ENCODE measurements at regions not wholly inside any gene's neighbourhood (a gene's known extent, or its start where the extent isn't known, plus 50 kb on each side); places are given as distances from the start of the nearest gene placed in this dataset.

- no peak for DNase-seq
Observed at GRCh38 chr2:8541636-8542035, 140.2 kb upstream of the ID2 start.

DNA sequence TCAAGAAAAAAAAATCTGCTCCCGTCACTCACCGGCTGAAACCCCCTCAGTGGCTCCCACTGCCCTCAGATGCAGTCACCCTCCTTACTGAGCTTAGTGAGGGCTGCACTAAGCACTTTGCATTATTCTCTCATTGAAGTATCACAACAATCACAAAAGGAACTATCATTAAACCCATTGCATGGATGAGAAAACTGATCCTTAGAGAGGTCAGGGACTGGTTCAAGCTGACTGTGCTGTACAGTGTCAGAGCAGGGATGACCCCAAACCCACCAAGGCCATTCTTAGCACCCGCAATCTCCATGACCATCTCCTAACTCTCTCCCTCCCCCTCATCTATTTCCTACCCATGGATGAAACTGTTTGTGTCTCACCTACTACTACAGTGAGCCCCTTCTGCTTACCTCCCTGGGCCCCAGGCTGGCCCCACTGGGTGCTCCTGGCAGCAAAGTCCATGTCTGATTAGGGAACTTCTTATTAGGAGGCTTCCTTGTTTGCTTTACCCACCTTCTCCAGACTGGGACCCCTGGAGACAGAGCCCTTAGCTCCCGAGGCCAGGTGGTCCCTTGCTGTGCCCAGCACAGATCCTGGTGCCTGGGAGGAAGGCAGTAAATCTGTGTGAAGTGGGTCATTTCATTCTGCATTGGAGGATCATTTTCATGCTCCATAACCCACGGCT lies 139.3 kb upstream of the ID2 start:
- DNase-seq = no peak

DNA sequence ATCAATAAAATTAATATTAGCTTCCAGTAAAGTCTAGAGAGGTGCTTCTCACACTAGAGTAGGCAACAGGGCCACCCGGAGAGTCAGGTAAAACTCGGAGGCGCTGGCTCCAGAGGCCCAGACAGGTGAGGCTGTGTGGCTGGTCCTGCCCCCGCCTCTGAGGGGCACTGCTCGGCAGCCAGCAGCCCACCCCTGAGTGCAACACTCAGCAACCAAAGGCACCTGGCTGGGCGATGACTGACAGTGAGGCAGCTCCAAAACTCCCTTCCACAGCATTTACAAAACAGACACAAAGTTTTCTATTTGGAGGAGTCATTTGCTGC lies 138.8 kb upstream of the ID2 start:
- DNase-seq = no peak

GRCh38 chr2:8543383-8544170 lies 138.3 kb upstream of the ID2 start:
- DNase-seq = peak; percentile 66

DNA sequence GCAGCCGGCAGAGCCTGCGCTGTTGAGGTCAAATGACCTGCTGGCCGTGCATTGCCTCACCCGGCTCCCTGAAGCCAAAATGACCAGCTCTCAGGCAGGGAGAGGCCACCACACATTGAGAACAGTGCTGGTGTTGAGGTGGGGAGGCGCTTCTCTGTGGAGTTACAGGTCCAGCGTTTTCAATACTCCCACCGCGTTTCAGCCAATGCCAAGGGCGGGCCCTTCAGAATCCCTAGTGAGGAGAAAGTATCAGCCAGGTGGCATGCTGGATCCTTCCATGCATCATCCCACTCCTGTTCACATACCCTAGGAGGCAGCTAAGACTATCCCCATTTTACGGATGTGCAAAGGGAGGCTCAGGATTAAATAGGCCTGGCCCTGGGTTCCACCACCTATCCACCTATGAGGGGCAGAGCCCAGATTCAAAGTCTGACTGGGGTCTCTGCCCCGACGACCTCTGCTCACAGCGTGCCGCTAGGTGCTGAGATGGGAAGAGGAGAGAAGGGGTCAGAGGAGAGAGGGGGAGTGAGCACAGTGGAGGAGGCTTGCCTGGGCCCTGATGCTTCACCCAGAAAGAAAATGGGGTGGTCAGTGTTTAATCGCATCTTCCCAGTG lies 137.6 kb upstream of the ID2 start:
- no peak for DNase-seq

DNA sequence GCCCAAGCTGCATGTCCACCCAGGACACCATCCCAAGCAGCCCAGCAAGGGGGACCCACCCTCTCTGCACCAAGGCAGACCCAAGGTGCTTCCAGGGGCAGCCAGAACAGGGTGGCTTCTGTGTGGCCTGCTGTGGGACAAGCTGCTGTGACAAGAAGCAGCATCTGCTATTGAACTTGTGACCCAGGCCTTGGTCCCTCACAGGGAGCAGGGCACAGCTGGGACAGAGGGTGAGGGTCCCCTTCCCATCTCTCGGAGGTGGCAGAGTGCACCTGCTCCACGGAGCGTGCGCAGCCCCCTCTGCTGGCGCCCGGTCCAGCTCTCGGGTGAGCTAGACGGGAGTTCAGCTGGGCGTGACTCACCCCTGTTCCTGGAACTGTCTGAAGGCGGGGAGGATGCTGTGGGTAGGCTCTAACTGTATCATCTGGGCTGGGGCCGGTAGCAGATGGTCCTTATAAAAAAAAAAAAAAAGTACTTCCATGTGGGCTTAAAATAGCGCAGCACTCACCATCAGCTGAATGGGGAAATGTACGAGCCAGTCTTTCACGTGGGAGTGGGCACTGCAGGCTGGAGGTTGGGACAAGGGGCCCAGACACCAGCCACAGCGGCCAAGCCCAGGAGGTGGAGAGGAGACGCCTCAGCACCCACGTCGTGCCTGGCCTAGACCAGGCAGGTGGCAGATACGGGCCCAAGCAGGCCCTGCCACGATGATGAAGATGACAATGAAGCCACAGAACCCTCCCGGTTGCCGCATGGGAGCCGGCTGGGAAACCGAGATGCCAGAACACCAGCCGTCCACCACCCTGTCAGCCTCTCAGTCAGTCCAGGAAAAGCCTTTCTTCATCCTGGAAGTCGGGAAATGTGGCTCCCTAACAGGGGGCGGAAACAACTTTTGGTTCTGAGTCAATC lies 136.8 kb upstream of the ID2 start:
- DNase-seq = peak; percentile 92

DNA sequence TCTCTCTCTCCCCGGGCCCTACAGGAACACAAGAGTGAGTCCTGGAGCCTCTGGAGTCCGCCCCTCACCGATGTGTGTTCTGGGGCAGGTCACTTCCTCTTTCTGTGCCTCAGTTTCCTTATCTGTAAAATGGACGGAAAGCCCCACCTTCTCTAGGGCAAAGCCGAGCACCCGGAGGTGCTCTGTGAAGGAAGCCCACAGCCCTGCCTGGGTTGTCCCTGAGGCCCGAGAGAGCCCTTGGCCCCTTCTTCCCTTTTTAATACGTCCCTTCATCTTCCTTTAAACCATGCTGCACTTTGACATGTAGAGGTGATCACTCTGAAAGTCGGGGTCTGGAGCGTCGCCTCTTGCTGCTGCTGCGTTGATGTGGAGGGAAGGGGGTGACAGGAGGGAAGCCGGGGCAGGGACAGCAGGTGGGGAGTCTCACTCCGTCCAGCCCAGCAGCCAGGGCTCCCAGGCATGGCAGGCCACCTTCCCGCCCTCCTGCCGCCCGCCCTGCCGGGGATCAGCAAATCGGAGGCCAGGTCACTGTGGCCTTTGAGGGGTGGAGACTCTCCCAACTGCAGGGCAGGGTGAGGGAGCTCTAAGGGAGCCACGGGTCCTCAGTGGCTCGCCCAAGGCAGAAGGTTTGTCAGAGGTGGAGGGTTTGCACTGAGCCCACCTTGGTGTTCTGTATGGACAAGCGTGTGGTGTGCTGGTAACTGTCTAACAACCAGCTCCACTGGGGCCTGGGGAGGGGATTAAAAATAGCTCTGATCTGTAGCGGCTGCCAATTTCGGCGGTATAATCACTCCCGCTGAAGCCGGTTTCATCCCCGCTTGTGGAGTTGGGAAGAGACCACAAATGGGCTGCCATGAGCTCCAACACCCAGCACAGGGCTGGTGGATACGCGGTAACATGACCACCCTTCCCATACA lies 135.9 kb upstream of the ID2 start:
- DNase-seq = no peak

GRCh38 chr2:8546612-8547283 lies 135.1 kb upstream of the ID2 start:
- DNase-seq = no peak

GRCh38 chr2:8547284-8548064 lies 134.4 kb upstream of the ID2 start:
- DNase-seq = no peak

GRCh38 chr2:8548065-8548618 lies 133.7 kb upstream of the ID2 start:
- no peak for DNase-seq

DNA sequence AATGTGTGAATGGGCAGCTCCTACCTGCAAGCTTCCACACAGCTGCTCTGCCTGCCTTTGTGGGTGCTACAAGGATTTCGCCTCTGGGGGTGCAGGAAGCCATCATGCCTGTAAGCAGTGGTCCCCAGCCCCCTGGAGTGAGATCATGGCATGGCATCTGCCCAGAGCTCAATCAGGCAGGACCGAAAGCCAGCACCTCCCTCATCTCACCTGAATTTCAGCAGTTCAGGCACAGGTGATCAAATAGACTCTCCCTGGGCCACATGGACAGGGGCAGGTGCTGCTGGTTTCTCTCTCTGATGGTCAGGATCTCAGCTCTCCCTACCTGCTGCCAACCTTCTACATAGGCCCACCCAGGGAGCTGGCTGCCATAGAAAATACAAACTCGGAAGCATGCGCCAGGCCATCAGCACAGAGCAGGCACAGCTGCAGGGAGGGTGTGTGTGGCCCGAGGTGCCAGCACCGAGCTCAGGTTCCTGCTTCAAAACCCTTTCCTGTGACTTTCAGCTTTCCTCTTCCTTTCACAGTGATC lies 133.2 kb upstream of the ID2 start:
- DNase-seq = no peak

DNA sequence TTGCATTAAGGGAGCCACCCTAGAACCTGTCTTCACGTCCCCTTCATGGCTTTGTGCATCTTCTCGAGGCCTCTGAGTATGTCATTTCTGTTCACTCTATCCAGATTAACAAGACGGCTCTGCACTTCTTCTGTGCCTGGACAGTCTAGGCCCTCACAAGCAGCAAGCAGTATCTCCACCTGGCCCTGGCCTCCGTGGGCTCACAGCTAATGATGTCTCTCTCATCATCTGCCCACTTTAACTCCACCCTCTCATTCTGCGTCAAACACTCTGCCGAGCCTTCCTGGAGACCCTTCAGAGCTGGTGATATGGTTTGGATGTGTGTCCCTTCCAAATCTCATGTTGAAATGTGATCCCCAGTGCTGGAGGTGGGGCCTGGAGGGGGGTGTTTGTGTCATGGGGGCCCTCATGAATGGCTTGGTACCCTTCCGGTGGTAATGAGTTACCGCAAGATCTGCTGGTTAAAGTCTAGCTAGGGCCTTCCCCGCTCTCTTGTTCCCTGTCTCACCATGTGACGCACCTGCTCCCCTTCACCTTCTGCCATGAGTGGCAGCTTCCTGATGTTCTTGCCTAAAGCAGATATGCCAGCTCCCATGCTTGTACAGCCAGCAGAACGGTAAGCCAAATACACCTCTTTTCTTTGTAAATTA lies 132.5 kb upstream of the ID2 start:
- DNase-seq = no peak

GRCh38 chr2:8549942-8550341 lies 131.9 kb upstream of the ID2 start:
- DNase-seq = no peak

DNA sequence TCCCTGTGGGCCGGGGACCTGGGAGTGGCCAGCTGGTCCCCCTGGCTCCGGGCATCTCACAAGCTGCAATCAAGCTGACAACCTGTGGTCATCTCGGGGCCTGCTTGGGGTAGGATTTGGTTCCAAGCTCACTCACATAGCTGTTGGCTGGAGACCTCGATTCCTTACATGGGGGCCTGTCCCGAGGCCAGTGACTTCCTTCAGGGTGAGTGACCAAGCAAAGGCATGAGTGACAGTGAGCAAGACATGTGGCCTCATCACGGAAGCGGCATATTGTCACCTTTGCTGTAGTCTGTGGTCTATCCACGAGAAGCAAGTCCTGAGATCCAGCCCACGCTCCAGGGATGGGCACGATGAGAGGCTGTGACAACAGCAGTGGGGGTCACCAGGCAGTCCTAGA lies 131.4 kb upstream of the ID2 start:
- DNase-seq = no peak

DNA sequence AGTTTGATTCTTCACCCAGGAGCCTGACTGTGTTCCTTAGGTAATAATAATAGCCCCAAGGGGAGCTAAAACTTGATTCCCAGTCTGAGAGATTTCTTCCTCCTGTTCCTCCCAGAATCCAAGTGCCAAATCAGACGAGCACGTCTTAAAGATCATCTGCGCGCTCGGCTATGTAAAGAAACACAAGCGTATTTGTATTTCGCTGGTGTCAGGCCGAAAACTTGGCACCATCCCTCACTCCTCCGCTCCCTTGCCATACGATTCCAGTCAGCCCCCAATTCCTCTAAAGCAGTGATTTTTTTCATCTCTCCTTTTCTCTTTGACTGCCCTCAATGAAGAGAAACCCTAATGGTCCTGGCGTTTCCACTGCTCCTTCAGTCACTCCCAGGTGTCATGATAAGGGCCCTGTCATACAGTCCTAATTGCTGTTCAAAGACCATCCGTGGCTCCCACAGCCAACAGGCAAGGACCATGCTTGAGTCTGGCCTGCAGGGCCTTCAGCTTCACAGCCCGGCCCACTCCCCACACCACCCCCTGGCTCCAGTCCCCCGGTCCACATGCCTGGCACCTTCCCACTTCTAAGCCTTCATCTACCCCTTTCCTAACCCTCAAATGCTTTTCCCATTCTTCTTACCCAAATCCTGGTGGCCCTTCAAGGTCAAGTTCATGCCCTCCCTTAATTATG lies 130.8 kb upstream of the ID2 start:
- DNase-seq = no peak

GRCh38 chr2:8551622-8552074 lies 130.2 kb upstream of the ID2 start:
- peak; percentile 29 for DNase-seq

GRCh38 chr2:8552293-8552801 lies 129.5 kb upstream of the ID2 start:
- DNase-seq = no peak

DNA sequence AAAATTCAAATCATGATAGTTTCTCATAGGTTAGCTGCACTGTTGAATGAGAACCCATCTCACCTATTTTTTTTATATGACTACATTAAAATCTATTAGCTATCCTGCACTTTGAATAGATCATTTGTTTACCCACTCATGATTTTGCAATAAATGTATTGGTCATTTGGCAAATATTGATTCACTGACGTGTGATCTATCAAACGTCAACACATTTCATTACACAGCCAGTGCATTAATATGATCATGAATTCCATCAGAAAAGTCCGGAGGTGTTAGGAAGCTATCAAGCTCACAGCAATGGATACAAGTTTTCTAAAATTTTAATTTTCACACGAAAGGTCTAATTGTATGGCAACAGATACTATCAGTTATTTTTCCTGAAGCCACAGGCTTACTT lies 128.2 kb upstream of the ID2 start:
- no peak for DNase-seq
